GM23338 (cell line): ENCODE measurements at regions not wholly inside any gene's neighbourhood (a gene's known extent, or its start where the extent isn't known, plus 50 kb on each side); places are given as distances from the start of the nearest gene placed in this dataset.

Source experiments
- ATAC-seq: fragments of 200-7000 bp; cut with Tn5 transposase; 3 replicates; pipeline ENCODE4 v1.9.1; 2020
- DNase-seq: peaks from one replicate; pipeline ENCODE4 v3.0.0-alpha.2; 2015; ENCODE audit warnings: low spot score
- H2AFZ ChIP-seq: fragments of 200-600 bp; sonication (generic); 2 replicates; pipeline ENCODE4 v1.8.0; 2016; ENCODE audit warnings: antibody characterized with exemption, mild to moderate bottlenecking, moderate library complexity
- H3F3A ChIP-seq: fragments of 200-600 bp; sonication (generic); replicated peaks from 2 replicates; pipeline ENCODE4 v1.8.0; 2017; ENCODE audit warnings: antibody characterized with exemption, mixed run types, low read depth
- H3K27ac ChIP-seq: fragments of 200-600 bp; sonication (generic); 2 replicates; pipeline ENCODE4 v1.6.1; 2016; ENCODE audit warnings: low read depth
- H3K27me3 ChIP-seq: fragments of 200-600 bp; sonication (generic); 2 replicates; pipeline ENCODE4 v1.8.0; 2016; ENCODE audit warnings: mild to moderate bottlenecking, mixed run types, moderate library complexity; ENCODE audit not compliant: insufficient read depth
- H3K36me3 ChIP-seq: fragments of 200-600 bp; sonication (generic); 2 replicates; pipeline ENCODE4 v1.8.0; 2016; ENCODE audit warnings: mild to moderate bottlenecking; ENCODE audit not compliant: insufficient read depth
- H3K4me1 ChIP-seq: fragments of 200-600 bp; sonication (generic); 2 replicates; pipeline ENCODE4 v1.8.0; 2016; ENCODE audit warnings: mild to moderate bottlenecking, moderate library complexity; ENCODE audit not compliant: insufficient read depth
- H3K4me2 ChIP-seq: fragments of 200-600 bp; sonication (generic); 2 replicates; pipeline ENCODE4 v1.7.1; 2017; ENCODE audit warnings: mixed run types
- H3K4me3 ChIP-seq: fragments of 200-600 bp; sonication (generic); 2 replicates; pipeline ENCODE4 v1.6.1; 2016; ENCODE audit warnings: mixed run types
- H3K79me2 ChIP-seq: fragments of 200-600 bp; sonication (generic); replicated peaks from 2 replicates; pipeline ENCODE4 v1.8.0; 2017; ENCODE audit warnings: mild to moderate bottlenecking; ENCODE audit not compliant: insufficient read depth
- H3K9me2 ChIP-seq: fragments of 200-600 bp; sonication (generic); 2 replicates; pipeline ENCODE4 v1.8.0; 2017; ENCODE audit not compliant: insufficient read depth
- H4K20me1 ChIP-seq: fragments of 200-600 bp; sonication (generic); replicated peaks from 2 replicates; pipeline ENCODE4 v1.8.0; 2017; ENCODE audit warnings: mild to moderate bottlenecking; ENCODE audit not compliant: insufficient read depth
- H3K27ac Mint-ChIP-seq: 2 replicates; pipeline ENCODE4 v1.8.0; 2020; ENCODE audit warnings: inconsistent platforms, mild to moderate bottlenecking, moderate library complexity, mixed read lengths
- H3K27me3 Mint-ChIP-seq: 3 replicates; pipeline ENCODE4 v1.8.0; 2022; ENCODE audit warnings: low read depth, mild to moderate bottlenecking, moderate library complexity, mixed read lengths, inconsistent platforms; ENCODE audit not compliant: insufficient read depth, poor library complexity
- H3K36me3 Mint-ChIP-seq: 3 replicates; pipeline ENCODE4 v1.8.0; 2021; ENCODE audit warnings: low read depth, mild to moderate bottlenecking, inconsistent platforms, moderate library complexity, mixed read lengths
- H3K4me1 Mint-ChIP-seq: 3 replicates; pipeline ENCODE4 v1.8.0; 2020; ENCODE audit warnings: mild to moderate bottlenecking, inconsistent platforms, mixed read lengths
- H3K4me3 Mint-ChIP-seq: 3 replicates; pipeline ENCODE4 v1.8.0; 2021; ENCODE audit warnings: moderate library complexity, mild to moderate bottlenecking, inconsistent platforms, mixed read lengths
- H3K9me3 Mint-ChIP-seq: 3 replicates; pipeline ENCODE4 v1.8.0; 2020; ENCODE audit warnings: moderate library complexity, mild to moderate bottlenecking, inconsistent platforms, mixed read lengths
- EZH2 ChIP-seq: fragments of 200-600 bp; sonication (generic); IDR thresholded peaks from one replicate; pipeline ENCODE4 v1.8.0; 2017; ENCODE audit warnings: antibody characterized with exemption, mild to moderate bottlenecking, low read depth; ENCODE audit not compliant: unreplicated experiment
- EZH2phosphoT487 ChIP-seq: fragments of 200-600 bp; sonication (generic); IDR thresholded peaks from one replicate; pipeline ENCODE4 v1.8.1; 2018; ENCODE audit warnings: antibody characterized with exemption; ENCODE audit not compliant: unreplicated experiment
- JUNB ChIP-seq: IDR thresholded peaks from one replicate; pipeline ENCODE4 v1.6.1; 2016; ENCODE audit warnings: antibody characterized with exemption; ENCODE audit not compliant: unreplicated experiment
- NANOG ChIP-seq: IDR thresholded peaks from 2 replicates; pipeline ENCODE4 v1.6.1; 2016; ENCODE audit warnings: antibody characterized with exemption, borderline replicate concordance
- POLR2AphosphoS5 ChIP-seq: IDR thresholded peaks from 2 replicates; pipeline ENCODE4 v1.6.1; 2016; ENCODE audit warnings: antibody characterized with exemption, low read depth
- STAT1 ChIP-seq: IDR thresholded peaks from one replicate; pipeline ENCODE4 v1.6.1; 2016; ENCODE audit warnings: antibody characterized with exemption; ENCODE audit not compliant: unreplicated experiment
- ZNF114 ChIP-seq: fragments of 250-450 bp; sonication (Bioruptor Pico); IDR thresholded peaks from 2 replicates; pipeline ENCODE4 v1.5.0; 2020; ENCODE audit warnings: mild to moderate bottlenecking, moderate library complexity
- ZNF331 ChIP-seq: fragments of 250-450 bp; sonication (Bioruptor Pico); IDR thresholded peaks from 2 replicates; pipeline ENCODE4 v1.5.0; 2020; ENCODE audit warnings: low read depth, mild to moderate bottlenecking, moderate library complexity
- TF ChIP-seq, protein P1 (sequence below): IDR thresholded peaks from 2 replicates; pipeline ENCODE4 v1.6.1; 2016; ENCODE audit warnings: antibody characterized with exemption
- TF ChIP-seq, protein P2 (sequence below), 2 experiments: fragments of 200-600 bp in 1 of 2; sonication (generic) in 1 of 2; conservative IDR thresholded peaks; 2 replicates each; pipeline versions ENCODE4 v1.5.1 to v1.6.1; 2016 to 2017; ENCODE audit warnings: antibody characterized with exemption in 2 of 2, low read depth in 2 of 2, mild to moderate bottlenecking in 2 of 2, moderate library complexity in 1 of 2
- TF ChIP-seq, protein P3 (sequence below): IDR thresholded peaks from one replicate; pipeline ENCODE4 v1.6.1; 2018; ENCODE audit warnings: antibody characterized with exemption; ENCODE audit not compliant: unreplicated experiment

DNA sequence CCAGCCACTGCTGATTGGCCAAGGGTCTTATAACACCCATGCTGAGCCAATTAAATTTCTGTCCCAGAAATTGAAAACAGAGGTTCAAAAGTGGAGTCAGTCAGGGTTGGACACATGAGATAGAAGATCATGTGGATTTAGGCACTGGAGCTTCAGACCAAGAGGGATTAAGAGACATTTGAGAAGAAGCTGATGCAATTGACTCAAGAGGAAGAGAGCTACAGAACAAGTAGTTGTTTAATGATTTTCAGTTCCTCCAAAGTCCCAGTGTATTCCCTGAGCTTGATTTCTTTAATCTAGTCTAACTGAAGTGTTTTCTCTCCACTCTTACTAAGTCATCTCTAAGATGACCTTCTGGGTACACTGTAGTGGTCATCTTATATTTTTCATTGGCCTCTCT is 227.1 kb downstream of the DUSP10 start:
- no peaks in the 10 kb centered on the region for H4K20me1 ChIP-seq
- no peaks in the 10 kb centered on the region for H3K9me3 Mint-ChIP-seq
- no peak overlapping the region for H3K4me3 ChIP-seq
- H3K4me3 Mint-ChIP-seq = no peak overlapping the region
- peaks cover 3% of the 10 kb centered on the region for H3K27me3 Mint-ChIP-seq
- 0 out of 3 replicates have a peak, but pooled peaks cover 2% of the 10 kb centered on the region for H3K4me1 Mint-ChIP-seq
- H3F3A ChIP-seq = no peaks in the 10 kb centered on the region
- H2AFZ ChIP-seq = peak overlapping the region; percentile 33; the same call in 1 of the 2 replicates
- no peak for ATAC-seq
- TF ChIP-seq, protein P1, sequence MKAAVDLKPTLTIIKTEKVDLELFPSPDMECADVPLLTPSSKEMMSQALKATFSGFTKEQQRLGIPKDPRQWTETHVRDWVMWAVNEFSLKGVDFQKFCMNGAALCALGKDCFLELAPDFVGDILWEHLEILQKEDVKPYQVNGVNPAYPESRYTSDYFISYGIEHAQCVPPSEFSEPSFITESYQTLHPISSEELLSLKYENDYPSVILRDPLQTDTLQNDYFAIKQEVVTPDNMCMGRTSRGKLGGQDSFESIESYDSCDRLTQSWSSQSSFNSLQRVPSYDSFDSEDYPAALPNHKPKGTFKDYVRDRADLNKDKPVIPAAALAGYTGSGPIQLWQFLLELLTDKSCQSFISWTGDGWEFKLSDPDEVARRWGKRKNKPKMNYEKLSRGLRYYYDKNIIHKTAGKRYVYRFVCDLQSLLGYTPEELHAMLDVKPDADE = no peak
- TF ChIP-seq STAT1 (no peak), EZH2 (no peak), ZNF114 (CRISPR knock-in tag) (no peak), EZH2phosphoT487 (no peak), NANOG (no peak), JUNB (no peak), POLR2AphosphoS5 (no peak), ZNF331 (no peak)
- TF ChIP-seq, protein P2, sequence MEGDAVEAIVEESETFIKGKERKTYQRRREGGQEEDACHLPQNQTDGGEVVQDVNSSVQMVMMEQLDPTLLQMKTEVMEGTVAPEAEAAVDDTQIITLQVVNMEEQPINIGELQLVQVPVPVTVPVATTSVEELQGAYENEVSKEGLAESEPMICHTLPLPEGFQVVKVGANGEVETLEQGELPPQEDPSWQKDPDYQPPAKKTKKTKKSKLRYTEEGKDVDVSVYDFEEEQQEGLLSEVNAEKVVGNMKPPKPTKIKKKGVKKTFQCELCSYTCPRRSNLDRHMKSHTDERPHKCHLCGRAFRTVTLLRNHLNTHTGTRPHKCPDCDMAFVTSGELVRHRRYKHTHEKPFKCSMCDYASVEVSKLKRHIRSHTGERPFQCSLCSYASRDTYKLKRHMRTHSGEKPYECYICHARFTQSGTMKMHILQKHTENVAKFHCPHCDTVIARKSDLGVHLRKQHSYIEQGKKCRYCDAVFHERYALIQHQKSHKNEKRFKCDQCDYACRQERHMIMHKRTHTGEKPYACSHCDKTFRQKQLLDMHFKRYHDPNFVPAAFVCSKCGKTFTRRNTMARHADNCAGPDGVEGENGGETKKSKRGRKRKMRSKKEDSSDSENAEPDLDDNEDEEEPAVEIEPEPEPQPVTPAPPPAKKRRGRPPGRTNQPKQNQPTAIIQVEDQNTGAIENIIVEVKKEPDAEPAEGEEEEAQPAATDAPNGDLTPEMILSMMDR (conservative IDR thresholded peaks at IDR 0.05; ENCODE audit: low read depth in 2 of 2) = no peak
- TF ChIP-seq, protein P3, sequence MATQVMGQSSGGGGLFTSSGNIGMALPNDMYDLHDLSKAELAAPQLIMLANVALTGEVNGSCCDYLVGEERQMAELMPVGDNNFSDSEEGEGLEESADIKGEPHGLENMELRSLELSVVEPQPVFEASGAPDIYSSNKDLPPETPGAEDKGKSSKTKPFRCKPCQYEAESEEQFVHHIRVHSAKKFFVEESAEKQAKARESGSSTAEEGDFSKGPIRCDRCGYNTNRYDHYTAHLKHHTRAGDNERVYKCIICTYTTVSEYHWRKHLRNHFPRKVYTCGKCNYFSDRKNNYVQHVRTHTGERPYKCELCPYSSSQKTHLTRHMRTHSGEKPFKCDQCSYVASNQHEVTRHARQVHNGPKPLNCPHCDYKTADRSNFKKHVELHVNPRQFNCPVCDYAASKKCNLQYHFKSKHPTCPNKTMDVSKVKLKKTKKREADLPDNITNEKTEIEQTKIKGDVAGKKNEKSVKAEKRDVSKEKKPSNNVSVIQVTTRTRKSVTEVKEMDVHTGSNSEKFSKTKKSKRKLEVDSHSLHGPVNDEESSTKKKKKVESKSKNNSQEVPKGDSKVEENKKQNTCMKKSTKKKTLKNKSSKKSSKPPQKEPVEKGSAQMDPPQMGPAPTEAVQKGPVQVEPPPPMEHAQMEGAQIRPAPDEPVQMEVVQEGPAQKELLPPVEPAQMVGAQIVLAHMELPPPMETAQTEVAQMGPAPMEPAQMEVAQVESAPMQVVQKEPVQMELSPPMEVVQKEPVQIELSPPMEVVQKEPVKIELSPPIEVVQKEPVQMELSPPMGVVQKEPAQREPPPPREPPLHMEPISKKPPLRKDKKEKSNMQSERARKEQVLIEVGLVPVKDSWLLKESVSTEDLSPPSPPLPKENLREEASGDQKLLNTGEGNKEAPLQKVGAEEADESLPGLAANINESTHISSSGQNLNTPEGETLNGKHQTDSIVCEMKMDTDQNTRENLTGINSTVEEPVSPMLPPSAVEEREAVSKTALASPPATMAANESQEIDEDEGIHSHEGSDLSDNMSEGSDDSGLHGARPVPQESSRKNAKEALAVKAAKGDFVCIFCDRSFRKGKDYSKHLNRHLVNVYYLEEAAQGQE = no peak
- no peaks in the 10 kb centered on the region for H3K79me2 ChIP-seq
- no peak overlapping the region for H3K27ac ChIP-seq
- no peak overlapping the region for H3K27ac Mint-ChIP-seq
- H3K36me3 ChIP-seq = no peaks in the 10 kb centered on the region
- H3K4me2 ChIP-seq = no peak overlapping the region
- no peaks in the 10 kb centered on the region for H3K27me3 ChIP-seq
- H3K36me3 Mint-ChIP-seq = no peaks in the 10 kb centered on the region
- no peak for DNase-seq
- H3K4me1 ChIP-seq = 0 out of 2 replicates have a peak, but pooled peaks cover 1% of the 10 kb centered on the region
- H3K9me2 ChIP-seq = peaks cover 16% of the 10 kb centered on the region
